Transverse colon (tissue), 4 donors: ENCODE measurements at regions not wholly inside any gene's neighbourhood (a gene's known extent, or its start where the extent isn't known, plus 50 kb on each side); places are given as distances from the start of the nearest gene placed in this dataset.

Experiments
- DNase-seq: peaks from one replicate; pipeline ENCODE4 v3.0.0-alpha.2; 2019
- H3K27ac ChIP-seq, 4 donors: fragments of 200-600 bp; sonication (generic); 2 replicates each; pipeline ENCODE4 v1.5.1; 2016 to 2018; ENCODE audit warnings: inconsistent platforms in 4 of 4
- H3K27me3 ChIP-seq: fragments of 200-600 bp; sonication (generic); 2 replicates; pipeline ENCODE4 v1.5.1; 2017; ENCODE audit warnings: inconsistent platforms
- H3K36me3 ChIP-seq, 4 donors: fragments of 200-600 bp; sonication (generic); 2 replicates each; pipeline ENCODE4 v1.5.1; 2017 to 2019; ENCODE audit warnings: inconsistent platforms in 4 of 4
- H3K4me1 ChIP-seq, 4 donors: fragments of 200-600 bp; sonication (generic); 2 replicates each; pipeline ENCODE4 v1.5.1; 2017 to 2020; ENCODE audit warnings: inconsistent platforms in 4 of 4
- H3K4me3 ChIP-seq, 4 donors: fragments of 200-600 bp; sonication (generic); 1 replicate in 1 of 4; 2 replicates in 3 of 4; pipeline versions ENCODE4 v1.5.1 to v1.6.1; 2017 to 2019; ENCODE audit warnings: inconsistent platforms in 4 of 4
- H3K9me3 ChIP-seq, 2 donors: fragments of 200-600 bp; sonication (generic); 2 replicates each; pipeline ENCODE4 v1.5.1; 2017 to 2019; ENCODE audit warnings: inconsistent platforms in 2 of 2
- EP300 ChIP-seq: sonication (generic); formaldehyde crosslinking; IDR thresholded peaks from one replicate; pipeline ENCODE4 v1.6.1; 2017; ENCODE audit warnings: antibody characterized with exemption, low read depth
- POLR2A ChIP-seq: fragments of 450-650 bp; IDR thresholded peaks from one replicate; pipeline ENCODE4 v1.6.1; 2016; ENCODE audit warnings: antibody characterized with exemption, mild to moderate bottlenecking, moderate library complexity
- POLR2AphosphoS5 ChIP-seq, 3 donors: sonication (generic); formaldehyde crosslinking; IDR thresholded peaks; one replicate each; pipeline ENCODE4 v1.6.1; 2016; ENCODE audit warnings: antibody characterized with exemption in 3 of 3
- WGBS, 2 donors: methylation state at CpG; one replicate each; pipeline ENCODE4 v1.1.5; 2018; ENCODE audit warnings: low coverage in 1 of 2; 5-methylcytosine and 5-hydroxymethylcytosine counted together
- in situ Hi-C, 4 donors: fragments of 200-750 bp; cut with MboI; loops; one replicate each; pipeline versions ENCODE4 v1.15.0 to v1.15.1; 2017; ENCODE audit warnings: low sequenced_read_pairs in 3 of 4, low pct_ligation_motif_present in 1 of 4, low pct_unique_long_range_greater_than_20kb in 1 of 4
- intact Hi-C: fragments of 100-400 bp; cut with DNase I; formaldehyde crosslinking; loops from one replicate; pipeline ENCODE4 v1.15.1; 2023; ENCODE audit warnings: low total_unique reads
- TF ChIP-seq, protein P1 (sequence below), 5 experiments: fragments of 200-600 bp in 3 of 5; fragments of 450-650 bp in 2 of 5; sonication (generic) in 3 of 5; IDR thresholded peaks; 1 replicate in 2 of 5; 2 replicates in 3 of 5; pipeline ENCODE4 v1.5.1; 2016 to 2017; ENCODE audit warnings: antibody characterized with exemption in 5 of 5, inconsistent platforms in 3 of 5, mild to moderate bottlenecking in 2 of 5, moderate library complexity in 1 of 5

GRCh38 chr12:88820012-88820411, 239.7 kb upstream of the KITLG start:
- H3K27ac ChIP-seq: no peak overlapping the region
- peaks cover 0 to 6% (median 0%) of the 10 kb centered on the region in 4 donors for H3K4me1 ChIP-seq
- TF ChIP-seq EP300 (no peak), POLR2A (no peak), POLR2AphosphoS5 (IDR thresholded peaks at IDR 0.05) (no peak)
- TF ChIP-seq, protein P1, sequence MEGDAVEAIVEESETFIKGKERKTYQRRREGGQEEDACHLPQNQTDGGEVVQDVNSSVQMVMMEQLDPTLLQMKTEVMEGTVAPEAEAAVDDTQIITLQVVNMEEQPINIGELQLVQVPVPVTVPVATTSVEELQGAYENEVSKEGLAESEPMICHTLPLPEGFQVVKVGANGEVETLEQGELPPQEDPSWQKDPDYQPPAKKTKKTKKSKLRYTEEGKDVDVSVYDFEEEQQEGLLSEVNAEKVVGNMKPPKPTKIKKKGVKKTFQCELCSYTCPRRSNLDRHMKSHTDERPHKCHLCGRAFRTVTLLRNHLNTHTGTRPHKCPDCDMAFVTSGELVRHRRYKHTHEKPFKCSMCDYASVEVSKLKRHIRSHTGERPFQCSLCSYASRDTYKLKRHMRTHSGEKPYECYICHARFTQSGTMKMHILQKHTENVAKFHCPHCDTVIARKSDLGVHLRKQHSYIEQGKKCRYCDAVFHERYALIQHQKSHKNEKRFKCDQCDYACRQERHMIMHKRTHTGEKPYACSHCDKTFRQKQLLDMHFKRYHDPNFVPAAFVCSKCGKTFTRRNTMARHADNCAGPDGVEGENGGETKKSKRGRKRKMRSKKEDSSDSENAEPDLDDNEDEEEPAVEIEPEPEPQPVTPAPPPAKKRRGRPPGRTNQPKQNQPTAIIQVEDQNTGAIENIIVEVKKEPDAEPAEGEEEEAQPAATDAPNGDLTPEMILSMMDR (IDR thresholded peaks at IDR 0.05): no peak
- no peak overlapping the region for H3K4me3 ChIP-seq
- DNase-seq: no peak
- WGBS, 2 donors: 78 to 100% methylated on average over 1 of the region's 1 CpG
- no peaks in the 10 kb centered on the region for H3K9me3 ChIP-seq
- H3K27me3 ChIP-seq: no peaks in the 10 kb centered on the region
- in situ Hi-C loops: no loop called here
- no peaks in the 10 kb centered on the region for H3K36me3 ChIP-seq
- intact Hi-C loops: no loop called here

DNA sequence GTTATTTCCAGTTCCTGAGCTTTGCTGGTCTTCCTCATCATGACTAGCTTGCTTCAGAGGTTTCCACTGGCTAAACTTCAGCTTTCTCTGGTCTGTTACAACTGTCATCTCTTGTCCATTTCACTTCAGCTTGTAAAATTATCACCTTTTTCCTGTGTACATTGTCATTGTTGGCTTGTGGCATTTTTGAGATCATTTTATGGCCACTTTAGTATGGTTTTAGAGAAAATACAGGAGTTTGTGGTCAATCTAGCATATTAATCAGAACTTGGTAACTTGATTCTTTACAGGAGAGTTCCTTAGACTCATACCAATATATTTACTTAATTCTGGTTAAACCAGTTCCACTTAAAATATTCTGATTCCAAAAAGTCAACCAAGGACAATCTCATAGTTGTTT, 235.9 kb upstream of the KITLG start:
- H3K27ac ChIP-seq: no peak overlapping the region
- in situ Hi-C loops: no loop called here
- DNase-seq: no peak

DNA sequence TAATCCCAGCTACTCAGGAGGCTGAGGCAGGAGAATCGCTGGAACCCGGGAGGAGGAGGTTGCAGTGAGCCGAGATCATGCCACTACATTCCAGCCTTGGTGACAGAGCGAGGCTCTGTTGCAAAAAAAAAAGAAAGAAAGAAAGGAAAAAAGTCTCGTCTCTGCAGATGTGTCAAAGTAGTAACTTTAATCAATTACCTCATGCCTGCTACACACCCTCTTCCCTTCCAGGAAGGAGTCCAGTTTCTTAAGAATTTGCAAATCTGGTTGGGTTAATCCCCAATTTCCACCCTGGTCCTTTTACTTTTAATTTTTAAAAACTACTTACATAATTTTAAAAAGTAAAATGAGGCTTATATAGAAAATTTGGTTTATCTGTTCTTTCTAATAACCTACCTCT, 234.5 kb upstream of the KITLG start:
- in situ Hi-C loops: no loop called here
- intact Hi-C loops: no loop called here

More for the DNA sequence above, 235.9 kb upstream of the KITLG start:
- Histone ChIP-seq H3K36me3 (no peaks in the 10 kb centered on the region), H3K9me3 (no peaks in the 10 kb centered on the region), H3K4me1 (peaks cover 0 to 6% (median 0%) of the 10 kb centered on the region in 4 donors), H3K4me3 (no peak overlapping the region), H3K27me3 (no peaks in the 10 kb centered on the region)
- intact Hi-C loops: no loop called here
- TF ChIP-seq EP300 (no peak), POLR2A (no peak), POLR2AphosphoS5 (IDR thresholded peaks at IDR 0.05) (no peak)
- TF ChIP-seq, protein P1 (IDR thresholded peaks at IDR 0.05): no peak

GRCh38 chr12:88812610-88813009, 232.3 kb upstream of the KITLG start:
- Histone ChIP-seq H3K36me3 (no peaks in the 10 kb centered on the region), H3K4me1 (peaks cover 0 to 6% (median 0%) of the 10 kb centered on the region in 4 donors), H3K27ac (no peak overlapping the region), H3K27me3 (no peaks in the 10 kb centered on the region), H3K9me3 (no peaks in the 10 kb centered on the region), H3K4me3 (no peak overlapping the region)
- 80 to 82% methylated on average over 1 of the region's 1 CpG for WGBS, 2 donors
- intact Hi-C loops: no loop called here
- in situ Hi-C loops: no loop called here
- no peak for DNase-seq
- no peak for TF ChIP-seq POLR2A
- no peak for TF ChIP-seq POLR2AphosphoS5 (IDR thresholded peaks at IDR 0.05)
- no peak for TF ChIP-seq EP300
- TF ChIP-seq, protein P1 (IDR thresholded peaks at IDR 0.05): no peak

More for the DNA sequence above, 234.5 kb upstream of the KITLG start:
- Histone ChIP-seq H3K36me3 (no peaks in the 10 kb centered on the region), H3K9me3 (no peaks in the 10 kb centered on the region), H3K27me3 (no peaks in the 10 kb centered on the region), H3K4me1 (peaks cover 0 to 6% (median 0%) of the 10 kb centered on the region in 4 donors), H3K4me3 (no peak overlapping the region), H3K27ac (no peak overlapping the region)
- TF ChIP-seq EP300 (no peak), POLR2A (no peak), POLR2AphosphoS5 (IDR thresholded peaks at IDR 0.05) (no peak)
- TF ChIP-seq, protein P1 (IDR thresholded peaks at IDR 0.05): no peak
- DNase-seq: no peak
- whole genome bisulfite sequencing, 2 donors: 86 to 94% methylated on average over 5 of the region's 5 CpGs
